ENCODE measurements at regions not wholly inside any gene's neighbourhood (a gene's known extent, or its start where the extent isn't known, plus 50 kb on each side); places are given as distances from the start of the nearest gene placed in this dataset.
A peak's percentile ranks its signal among the peaks of the same experiment; 100 is the strongest.

GRCh38 chr12:105850103-105850968, 288.4 kb downstream of the NUAK1 start:
- DNase-seq: no peak

- DNase-seq: no peak
Observed at GRCh38 chr12:105852496-105852895, 286.3 kb downstream of the NUAK1 start.

GRCh38 chr12:105852951-105853350, 285.8 kb downstream of the NUAK1 start:
- no peak for DNase-seq

GRCh38 chr12:105854071-105854470, 284.7 kb downstream of the NUAK1 start:
- DNase-seq: no peak

- DNase-seq: no peak
Observed at GRCh38 chr12:105855361-105856047, 283.2 kb downstream of the NUAK1 start.

GRCh38 chr12:105856048-105856405, 282.7 kb downstream of the NUAK1 start:
- DNase-seq: no peak

GRCh38 chr12:105858981-105859710, 279.6 kb downstream of the NUAK1 start:
- no peak for DNase-seq

GRCh38 chr12:105860561-105861207, 278.1 kb downstream of the NUAK1 start:
- DNase-seq: no peak

- no peak for DNase-seq
Observed at GRCh38 chr12:105861227-105861626, 277.5 kb downstream of the NUAK1 start.

GRCh38 chr12:105862163-105862821, 276.5 kb downstream of the NUAK1 start:
- DNase-seq: peak; percentile 42

GRCh38 chr12:105864316-105864715, 274.4 kb downstream of the NUAK1 start:
- no peak for DNase-seq

- no peak for DNase-seq
Observed at GRCh38 chr12:105864901-105865300, 273.9 kb downstream of the NUAK1 start.

GRCh38 chr12:105865886-105866285, 272.9 kb downstream of the NUAK1 start:
- DNase-seq: no peak

GRCh38 chr12:105874121-105874520, 264.6 kb downstream of the NUAK1 start:
- DNase-seq: no peak

- no peak for DNase-seq
Observed at GRCh38 chr12:105876396-105876927, 262.3 kb downstream of the NUAK1 start.

- DNase-seq: no peak
Observed at GRCh38 chr12:105878964-105879363, 259.8 kb downstream of the NUAK1 start.

GRCh38 chr12:105880824-105881388, 257.8 kb downstream of the NUAK1 start:
- DNase-seq: no peak

- peak; percentile 4 for DNase-seq
Observed at GRCh38 chr12:105882404-105882803, 256.4 kb downstream of the NUAK1 start.

GRCh38 chr12:105887131-105887530, 251.6 kb downstream of the NUAK1 start:
- no peak for DNase-seq

GRCh38 chr12:105888696-105889095, 250.1 kb downstream of the NUAK1 start:
- DNase-seq: no peak

- DNase-seq: no peak
Observed at GRCh38 chr12:105892362-105892910, 246.3 kb downstream of the NUAK1 start.

All from occipital lobe (tissue), 1 donor.